HG03469 (cell line): ENCODE measurements at regions not wholly inside any gene's neighbourhood (a gene's known extent, or its start where the extent isn't known, plus 50 kb on each side); places are given as distances from the start of the nearest gene placed in this dataset.

Source experiments
- ATAC-seq: cut with Tn5 transposase; IDR thresholded peaks from one replicate; pipeline ENCODE4 v1.9.1; 2021; ENCODE audit warnings: mild to moderate bottlenecking, moderate library complexity, moderate number of reproducible peaks; ENCODE audit not compliant: unreplicated experiment

DNA sequence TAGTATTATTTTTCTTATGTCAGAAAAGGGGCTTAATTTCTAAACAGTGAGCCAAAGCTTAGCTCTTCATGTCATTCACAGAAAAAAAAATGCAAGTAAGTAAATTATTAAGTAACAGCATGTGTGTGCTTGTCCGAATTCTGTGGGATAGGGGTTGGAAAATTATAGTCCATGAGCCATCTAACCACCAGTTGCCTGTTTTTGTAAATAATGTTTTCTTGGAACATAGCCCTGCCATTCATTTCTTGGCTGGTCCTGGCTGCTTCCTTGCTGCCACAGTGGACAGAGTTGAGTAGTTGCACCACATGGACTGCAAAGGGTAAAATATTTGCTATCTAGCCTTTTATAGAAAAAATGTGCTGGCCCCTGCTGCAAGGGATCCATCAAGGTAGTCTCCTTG is 513.7 kb upstream of the WWC1 start:
- no peak for ATAC-seq

GRCh38 chr5:167778228-167778627 is 513.2 kb upstream of the WWC1 start:
- no peak for ATAC-seq

DNA sequence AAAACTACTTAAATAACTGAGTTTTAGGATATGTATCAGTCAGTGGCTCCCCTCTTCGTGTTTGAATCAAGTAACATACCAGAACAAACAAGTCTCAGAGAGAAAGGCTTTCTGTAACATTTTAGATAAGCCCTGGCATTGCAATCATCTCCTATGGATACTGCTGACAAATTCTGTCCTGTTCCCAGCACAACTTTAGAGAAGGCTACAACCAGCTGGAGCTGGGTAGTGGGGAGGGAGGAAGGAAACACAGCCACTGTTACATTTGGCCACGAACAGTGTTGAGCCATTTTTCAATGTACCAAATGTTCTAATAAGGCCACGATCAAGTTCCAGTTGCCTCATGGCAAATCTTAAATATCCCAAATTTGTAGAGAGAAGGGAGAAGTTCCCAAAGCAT is 511.8 kb upstream of the WWC1 start:
- ATAC-seq, result no peak

- no peak for ATAC-seq
These were observed 511.3 kb upstream of the WWC1 start for GRCh38 chr5:167780177-167780576.

DNA sequence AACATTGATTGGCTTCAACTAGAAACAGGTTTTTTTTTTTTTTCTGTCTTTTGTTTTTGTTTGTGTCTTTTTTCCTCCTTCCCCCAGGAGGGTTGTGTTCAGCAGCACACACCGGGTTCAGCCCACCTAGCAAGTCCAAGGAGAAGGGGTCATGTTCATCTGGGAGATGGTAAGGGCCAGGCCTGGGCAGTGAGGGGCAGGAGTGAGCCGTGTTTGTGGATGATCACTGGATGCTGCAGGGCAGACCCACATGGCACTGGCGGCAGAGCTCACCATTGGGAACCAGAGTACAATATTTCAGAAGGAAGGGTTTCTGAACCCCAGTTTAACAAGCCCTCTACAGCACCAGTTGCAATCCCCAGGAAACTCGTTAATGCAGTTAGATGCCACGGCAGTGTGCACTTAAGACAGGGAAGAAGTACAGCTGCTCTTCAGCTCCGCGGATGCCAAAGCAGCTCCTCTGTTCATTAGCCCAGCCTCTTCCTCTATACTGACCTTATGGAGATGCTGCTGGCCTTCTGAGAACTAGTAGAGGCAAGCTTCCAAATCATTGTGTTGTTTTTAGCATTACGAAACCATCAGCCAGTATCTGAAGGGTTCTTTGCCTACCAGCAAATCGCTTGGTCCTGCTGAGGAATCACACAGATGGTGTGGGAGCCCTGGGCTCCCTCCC is 508.2 kb upstream of the WWC1 start:
- no peak for ATAC-seq

DNA sequence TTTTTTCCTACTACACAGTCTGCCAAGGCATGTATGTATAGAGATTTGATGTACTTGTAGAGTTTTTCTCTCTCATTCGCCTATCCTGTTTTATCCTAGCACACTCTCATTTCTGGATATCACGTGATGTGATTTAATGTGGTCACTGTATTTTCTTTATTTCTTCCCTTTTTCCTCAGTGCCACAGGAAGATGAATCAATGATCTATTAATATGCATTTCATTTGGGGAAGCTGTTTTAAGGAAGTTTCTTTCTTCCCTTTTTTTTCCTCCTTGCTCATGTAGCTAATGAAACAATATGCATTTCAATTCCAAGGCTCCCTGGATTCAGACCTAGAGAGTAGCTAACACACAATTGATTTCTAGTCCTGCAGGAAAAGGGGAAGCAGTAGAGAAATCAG is 506.3 kb upstream of the WWC1 start:
- no peak for ATAC-seq

- no peak for ATAC-seq
These were observed 505.5 kb upstream of the WWC1 start for GRCh38 chr5:167785901-167786300.

DNA sequence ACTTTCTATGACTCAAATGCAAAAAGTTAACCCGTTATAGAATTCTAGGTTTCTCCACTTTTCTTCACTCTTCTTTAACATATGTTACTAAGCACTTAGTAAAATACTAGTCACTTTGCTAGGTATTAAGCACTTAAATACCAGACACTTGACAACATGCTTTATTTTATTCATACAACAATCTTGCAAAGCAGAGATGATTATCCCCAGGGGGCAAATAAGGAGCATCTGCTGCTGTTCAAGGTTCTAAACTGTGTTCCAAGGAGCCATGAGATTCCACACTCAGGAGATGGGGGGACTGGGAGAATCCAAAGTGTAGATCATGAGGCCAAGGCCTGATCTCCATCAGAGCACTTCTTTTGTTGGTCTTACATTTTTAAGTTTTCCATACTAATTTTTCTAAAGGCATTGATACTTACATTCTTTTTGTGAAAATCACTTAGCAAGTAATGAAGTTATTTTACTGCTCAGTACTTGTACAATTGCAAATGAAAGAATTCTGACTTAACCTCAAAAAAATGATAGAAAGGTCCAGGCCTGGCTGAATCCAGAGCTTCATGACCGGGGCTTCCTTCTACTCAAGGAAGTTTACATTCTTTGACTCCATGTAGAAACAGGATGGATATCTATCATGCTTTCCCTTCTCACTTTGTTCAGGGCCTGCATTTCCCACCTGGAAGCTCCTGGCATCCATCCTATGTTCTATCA is 504.4 kb upstream of the WWC1 start:
- ATAC-seq, result no peak

GRCh38 chr5:167790045-167790444 is 501.4 kb upstream of the WWC1 start:
- no peak for ATAC-seq

DNA sequence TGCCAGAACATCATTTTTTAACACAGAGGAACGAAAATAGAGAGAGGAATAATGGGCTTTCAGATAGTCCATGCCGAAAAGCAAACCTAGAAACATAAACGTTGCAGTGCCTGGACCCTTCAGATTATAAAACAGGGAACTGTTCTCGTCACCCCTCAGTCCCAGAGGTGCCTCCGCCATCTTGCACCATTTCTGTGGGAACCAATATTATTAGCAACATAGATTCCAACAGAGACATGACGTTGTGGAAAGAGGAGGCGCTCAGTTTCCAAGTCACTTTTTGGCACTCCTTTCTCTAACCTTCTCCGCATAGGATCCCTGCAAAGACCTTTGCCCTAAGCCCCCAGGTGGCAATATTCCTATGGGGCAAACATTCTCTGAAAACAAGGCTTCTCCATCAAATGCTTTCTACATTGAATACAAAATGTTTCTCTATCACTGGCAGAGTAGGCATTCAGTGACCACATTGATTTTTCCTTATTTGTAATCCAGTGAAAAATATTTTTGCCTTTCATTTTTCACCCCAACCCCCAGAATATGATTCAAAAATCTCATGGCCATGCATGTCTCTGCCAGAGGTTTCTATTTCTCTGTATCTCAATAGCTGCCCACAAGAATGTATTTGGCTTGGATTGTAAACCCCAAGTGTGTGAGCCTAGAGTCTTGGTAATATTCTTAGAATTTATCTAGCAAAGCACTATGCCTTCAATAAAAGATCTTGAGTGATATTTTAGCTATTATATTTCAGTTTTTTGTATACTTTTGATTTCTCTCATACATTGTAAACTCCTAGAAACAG is 500.8 kb upstream of the WWC1 start:
- no peak for ATAC-seq

DNA sequence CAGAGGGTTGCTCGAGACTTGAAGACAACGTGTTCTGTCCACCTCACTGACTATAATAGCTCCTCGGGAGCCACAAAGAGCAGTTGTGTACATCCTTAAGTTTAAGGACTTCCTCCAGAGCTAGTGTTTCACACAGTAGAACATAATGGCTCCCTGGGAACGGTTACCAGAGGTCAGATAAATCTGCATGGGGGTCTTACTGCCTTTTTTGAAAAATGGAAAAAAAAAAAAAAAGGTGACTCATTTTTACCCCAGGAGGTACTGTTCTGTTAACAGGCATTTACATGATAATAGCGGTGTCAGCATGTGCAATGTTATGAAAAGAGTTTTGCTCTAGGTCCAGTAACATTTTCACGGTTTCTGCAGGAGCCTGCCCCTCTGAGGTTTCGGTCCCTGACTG is 498.9 kb upstream of the WWC1 start:
- no peak for ATAC-seq

DNA sequence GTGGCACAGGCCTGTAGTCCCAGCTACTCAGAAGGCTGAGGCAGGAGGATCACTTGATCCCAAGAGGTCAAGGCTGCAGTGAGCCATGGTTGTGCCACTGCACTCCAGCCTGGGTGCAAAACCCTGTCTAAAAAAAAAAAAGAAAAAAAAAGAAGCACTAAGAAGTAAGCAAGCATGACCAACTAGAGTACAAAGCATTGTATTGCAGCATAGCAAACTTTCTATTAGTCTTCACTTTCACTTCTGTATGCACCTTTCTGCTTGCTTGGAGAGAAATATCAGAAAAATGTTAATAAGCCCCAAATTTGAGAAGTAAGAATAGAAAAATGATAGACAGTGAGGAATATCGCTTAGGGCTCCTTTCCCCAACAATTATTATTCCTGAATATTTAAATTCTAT is 497.7 kb upstream of the WWC1 start:
- no peak for ATAC-seq

DNA sequence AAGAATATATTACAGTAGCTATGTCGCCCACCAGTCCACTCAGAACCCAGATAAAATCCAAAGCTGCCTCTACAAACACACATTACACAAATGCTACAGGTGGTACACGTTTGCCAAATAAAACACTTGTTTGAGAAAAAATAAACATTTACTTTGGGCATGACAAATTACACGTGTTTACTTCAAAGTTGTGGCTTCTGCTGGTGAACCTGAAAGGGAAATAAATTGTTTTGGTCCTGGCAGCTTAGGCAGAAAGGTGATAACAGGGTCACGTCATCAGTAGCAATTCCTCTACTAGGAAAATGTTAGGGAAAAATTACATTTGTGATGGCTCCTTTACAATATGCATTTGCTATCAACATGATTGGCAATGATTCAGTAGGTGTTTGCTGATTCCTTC is 497.3 kb upstream of the WWC1 start:
- ATAC-seq, result no peak

- ATAC-seq, result no peak
These were observed 494.8 kb upstream of the WWC1 start for GRCh38 chr5:167796672-167797071.

DNA sequence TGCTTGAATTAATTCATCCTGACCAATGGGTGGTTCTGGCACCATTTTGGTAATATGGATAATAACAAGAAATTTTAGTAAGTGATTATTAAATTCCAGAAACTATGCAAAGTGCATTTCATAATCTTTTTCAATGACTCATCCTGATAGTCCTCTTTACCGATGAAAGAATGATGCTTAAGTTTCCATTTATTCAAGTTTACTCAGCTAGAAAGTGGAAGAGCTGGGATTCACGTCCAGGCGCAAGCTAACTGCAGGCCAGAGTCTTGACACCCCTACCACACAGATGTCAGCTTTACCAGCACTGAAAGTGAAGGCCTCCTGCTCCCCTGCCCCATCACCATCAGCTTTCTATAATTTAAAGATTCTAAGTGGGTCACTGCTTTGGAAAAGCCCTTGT is 493.5 kb upstream of the WWC1 start:
- no peak for ATAC-seq

GRCh38 chr5:167798448-167798847 is 493.0 kb upstream of the WWC1 start:
- ATAC-seq, result no peak

GRCh38 chr5:167800427-167800826 is 491.0 kb upstream of the WWC1 start:
- no peak for ATAC-seq

GRCh38 chr5:167801999-167802398 is 489.4 kb upstream of the WWC1 start:
- no peak for ATAC-seq

DNA sequence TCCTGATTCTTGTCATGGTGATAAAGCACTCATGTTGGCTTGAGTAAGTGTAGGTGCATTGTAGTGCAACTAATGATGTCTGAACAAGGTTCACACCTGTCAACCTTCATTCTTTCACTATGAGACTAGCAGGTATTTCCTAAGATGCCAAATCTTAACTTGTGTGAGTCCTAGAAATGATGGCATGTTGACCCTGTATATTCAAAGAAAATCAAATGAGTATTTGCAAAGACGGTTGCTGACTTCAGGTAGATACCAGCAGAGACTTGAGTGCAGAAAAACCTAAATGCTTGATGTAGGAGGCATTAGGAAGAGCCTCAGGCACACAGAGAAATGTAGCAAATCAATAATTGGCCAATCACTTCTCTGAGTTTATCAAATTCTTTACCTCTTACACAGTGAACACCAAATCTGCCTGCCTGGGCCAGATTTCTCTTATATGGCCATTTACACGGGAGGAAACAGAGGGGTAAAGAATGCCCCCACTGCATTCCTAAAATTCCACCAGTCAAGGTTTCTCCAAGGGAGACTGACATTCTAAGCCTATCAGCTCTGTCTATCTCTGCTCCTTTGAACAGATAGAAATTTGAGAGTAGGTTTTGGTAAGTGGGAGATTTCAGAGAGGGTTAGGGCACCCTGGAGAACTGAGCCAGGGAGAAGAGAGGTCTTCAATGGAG is 488.6 kb upstream of the WWC1 start:
- no peak for ATAC-seq

DNA sequence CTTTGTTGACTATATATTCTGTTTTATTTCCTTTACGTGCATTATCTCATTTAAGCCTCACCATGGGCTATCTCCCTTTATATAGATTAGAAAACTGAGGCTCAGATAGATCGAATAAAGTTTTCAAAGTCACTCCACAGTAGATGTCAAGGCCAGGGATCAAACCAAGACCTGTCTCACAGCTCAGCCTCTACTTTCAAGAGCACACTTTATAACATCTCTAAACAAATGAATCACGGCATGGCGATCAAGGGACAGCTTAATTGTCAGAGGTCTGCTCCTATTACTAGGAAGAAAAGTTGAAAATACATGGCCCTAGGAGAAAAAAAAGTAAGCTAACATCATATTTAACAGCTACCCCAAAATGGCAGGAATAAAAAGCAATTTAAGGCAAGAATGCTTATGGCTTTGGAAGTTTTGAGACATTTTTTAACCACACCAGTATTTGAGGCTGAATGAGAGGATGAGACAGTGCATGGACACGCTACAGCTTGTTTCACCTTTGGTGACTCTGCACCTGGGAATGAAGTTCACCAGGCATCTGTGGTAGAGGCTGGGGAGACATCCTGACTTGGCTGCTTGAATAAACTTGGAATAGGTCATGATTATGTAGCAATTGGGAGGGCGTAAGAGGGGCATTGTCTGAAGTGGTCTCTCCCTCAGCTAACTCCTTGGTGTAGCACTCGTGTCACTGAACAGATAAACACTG is 486.8 kb upstream of the WWC1 start:
- ATAC-seq, result no peak

GRCh38 chr5:167810573-167810972 is 480.9 kb upstream of the WWC1 start:
- ATAC-seq, result no peak
